ENCODE measurements at regions not wholly inside any gene's neighbourhood (a gene's known extent, or its start where the extent isn't known, plus 50 kb on each side); places are given as distances from the start of the nearest gene placed in this dataset.
A peak's percentile ranks its signal among the peaks of the same experiment; 100 is the strongest.

DNA sequence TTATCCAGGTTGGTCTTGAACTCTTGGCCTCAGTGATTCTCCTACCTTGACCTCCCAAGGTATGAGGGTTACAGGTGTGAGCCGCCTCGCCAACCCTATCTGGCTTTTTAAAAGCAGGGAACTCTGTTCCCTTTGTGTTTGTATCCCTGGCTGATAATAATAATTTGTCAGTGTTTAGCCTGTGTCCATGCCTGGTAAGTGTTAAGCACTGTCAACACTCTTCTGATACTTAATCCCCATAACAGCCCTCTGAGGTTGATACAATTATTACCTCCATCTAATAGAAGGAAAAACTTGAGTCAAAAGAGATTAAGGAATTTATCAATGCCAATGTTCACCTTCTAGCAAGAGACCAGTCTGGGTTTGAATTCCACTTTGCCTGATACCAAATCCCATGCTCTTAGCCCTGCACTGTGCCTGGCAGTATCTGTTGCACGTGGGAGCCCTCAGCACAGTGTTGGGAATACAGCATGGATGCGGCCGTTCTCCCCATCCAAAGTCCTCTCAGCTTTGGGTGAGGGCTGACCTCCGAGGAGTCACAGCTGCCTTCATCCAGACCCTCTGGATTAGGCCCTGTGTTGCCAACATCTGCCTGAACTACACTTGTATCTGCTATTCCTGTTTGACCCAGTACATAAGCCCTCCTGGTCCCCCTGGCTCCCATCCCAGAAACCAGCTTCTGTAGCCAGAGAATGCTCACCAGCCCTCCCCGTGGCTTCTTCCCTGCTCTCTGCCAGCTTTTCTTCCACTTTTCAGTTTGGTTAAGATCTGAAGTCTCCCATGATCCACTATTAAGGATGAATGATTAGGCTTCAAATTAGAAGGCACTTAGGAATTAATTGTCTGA is 335.6 kb upstream of the ASIC2 start:
- no peak for DNase-seq (ENCODE audit: low read depth in 4 of 4, low spot score in 3 of 4)

GRCh38 chr17:33633446-33633845 is 340.4 kb upstream of the ASIC2 start:
- DNase-seq (ENCODE audit: low read depth in 4 of 4, low spot score in 3 of 4) = no peak

DNA sequence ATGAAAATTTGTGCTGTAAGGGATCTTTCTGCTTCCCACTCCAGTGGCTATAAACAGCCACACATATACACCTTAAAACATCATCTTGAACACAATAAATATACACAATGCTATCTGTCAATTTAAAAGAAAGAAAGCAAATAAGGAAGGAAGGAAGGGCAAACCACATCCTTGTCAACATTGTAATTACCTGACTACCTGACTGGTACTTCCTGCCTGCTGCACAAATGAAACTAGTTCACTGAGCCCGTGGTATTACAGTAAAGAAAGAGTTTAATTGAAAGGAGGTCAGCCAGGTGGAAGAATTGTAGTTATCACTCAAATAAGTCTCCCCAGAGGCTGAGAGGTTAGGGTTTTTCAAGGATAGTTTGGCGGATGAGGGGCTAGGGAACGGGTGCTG is 344.4 kb upstream of the ASIC2 start:
- no peak for DNase-seq (ENCODE audit: low read depth in 4 of 4, low spot score in 3 of 4)

GRCh38 chr17:33639103-33639880 is 346.2 kb upstream of the ASIC2 start:
- no peak for DNase-seq (ENCODE audit: low read depth in 4 of 4, low spot score in 3 of 4)

GRCh38 chr17:33640629-33641028 is 347.5 kb upstream of the ASIC2 start:
- no peak for DNase-seq (ENCODE audit: low read depth in 4 of 4, low spot score in 3 of 4)

DNA sequence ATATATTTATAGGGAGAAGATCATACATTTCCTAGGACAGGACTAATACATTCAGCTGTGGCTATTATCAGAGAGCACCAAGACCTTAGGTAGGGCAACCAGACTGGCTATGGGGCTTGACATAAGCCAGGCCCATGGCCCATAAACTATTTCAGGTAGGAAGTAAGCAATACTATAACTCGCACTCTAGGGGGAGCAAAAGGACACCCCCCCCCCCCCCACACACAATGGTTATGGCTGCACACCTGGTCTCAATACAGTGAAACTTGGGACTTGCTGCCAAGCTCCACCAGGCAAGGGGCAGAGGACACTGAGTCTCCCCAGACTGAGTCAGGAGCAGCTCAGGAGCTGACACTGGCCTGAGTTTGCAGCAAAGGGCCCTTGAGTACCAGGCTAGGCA is 348.9 kb upstream of the ASIC2 start:
- no peak for DNase-seq (ENCODE audit: low read depth in 4 of 4, low spot score in 3 of 4)

- peak in 3 of 4 donors; percentile 5 to 16 (median 16) for DNase-seq (ENCODE audit: low read depth in 4 of 4, low spot score in 3 of 4)
Measured at GRCh38 chr17:33647956-33648355, 354.9 kb upstream of the ASIC2 start.

DNA sequence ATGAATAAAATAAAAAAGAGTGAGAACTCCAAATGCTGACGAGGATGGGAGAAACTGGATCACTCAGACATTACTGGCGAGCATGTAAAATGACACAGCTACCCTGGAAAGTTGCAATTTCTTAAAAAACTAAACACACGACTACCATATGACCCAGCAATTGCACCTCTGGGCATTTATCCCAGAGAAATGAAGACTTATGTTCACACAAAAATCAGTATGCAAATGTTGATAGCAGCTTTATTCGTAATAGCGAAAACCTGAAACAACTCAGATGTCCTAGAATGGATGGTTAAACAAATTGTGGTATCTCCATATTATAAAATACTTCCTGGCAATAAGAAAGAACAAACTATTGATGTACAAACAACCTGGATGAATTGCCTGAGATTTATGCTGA is 357.2 kb upstream of the ASIC2 start:
- DNase-seq (ENCODE audit: low read depth in 4 of 4, low spot score in 3 of 4) = no peak

GRCh38 chr17:33651686-33652085 is 358.6 kb upstream of the ASIC2 start:
- no peak for DNase-seq (ENCODE audit: low read depth in 4 of 4, low spot score in 3 of 4)

DNA sequence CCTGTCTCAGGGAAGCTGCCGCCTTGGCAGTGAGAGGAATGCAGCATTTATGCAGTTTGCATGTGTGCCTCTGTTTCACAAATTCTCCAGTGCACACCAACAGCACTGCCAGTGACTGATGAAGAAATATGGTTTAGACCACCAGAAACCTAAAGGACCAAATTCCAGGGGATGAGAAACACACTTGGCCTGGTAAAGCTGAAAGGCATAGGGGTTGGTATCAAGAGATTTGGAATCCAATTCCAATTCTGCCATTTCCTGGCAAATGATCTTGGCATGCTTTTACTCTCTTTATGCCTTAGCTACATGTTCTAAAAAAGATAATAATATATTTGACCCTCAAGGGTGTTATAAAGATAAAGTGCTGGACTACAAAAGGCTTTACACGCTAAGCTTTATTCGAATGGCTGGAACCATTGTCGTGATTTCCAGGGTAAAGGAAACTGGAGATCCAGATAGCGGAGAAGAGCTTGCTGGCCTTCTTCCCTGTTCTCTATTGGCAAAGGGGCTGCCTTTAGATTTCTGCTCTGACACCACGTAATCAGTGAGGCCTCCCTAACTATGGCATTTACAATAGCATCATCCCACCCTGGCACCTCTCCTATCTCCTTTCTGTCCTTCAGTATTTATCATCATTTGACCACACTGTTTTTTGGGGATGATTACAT is 359.8 kb upstream of the ASIC2 start:
- DNase-seq (ENCODE audit: low read depth in 4 of 4, low spot score in 3 of 4) = no peak

- DNase-seq (ENCODE audit: low read depth in 4 of 4, low spot score in 3 of 4) = no peak
Measured at GRCh38 chr17:33653399-33653788, 360.3 kb upstream of the ASIC2 start.

DNA sequence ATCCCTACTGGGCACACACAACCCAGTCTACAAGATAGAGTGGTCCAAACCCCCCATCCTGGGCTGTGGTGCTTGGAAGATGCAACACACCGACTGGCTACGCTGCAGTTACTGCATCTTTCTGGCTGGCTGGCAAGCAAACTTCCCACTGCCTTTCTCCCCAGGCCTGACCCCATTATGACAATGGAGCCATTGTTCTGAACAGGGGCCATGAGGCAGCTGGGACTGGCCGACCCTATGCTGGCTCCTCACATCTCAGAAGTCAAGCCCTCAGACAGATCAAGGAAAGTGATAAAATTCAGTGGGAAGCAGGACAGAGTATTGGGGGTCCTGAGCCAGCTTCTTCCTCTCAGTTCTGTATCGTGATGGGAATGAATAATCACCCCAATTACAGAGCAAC is 364.1 kb upstream of the ASIC2 start:
- DNase-seq (ENCODE audit: low read depth in 4 of 4, low spot score in 3 of 4) = no peak

DNA sequence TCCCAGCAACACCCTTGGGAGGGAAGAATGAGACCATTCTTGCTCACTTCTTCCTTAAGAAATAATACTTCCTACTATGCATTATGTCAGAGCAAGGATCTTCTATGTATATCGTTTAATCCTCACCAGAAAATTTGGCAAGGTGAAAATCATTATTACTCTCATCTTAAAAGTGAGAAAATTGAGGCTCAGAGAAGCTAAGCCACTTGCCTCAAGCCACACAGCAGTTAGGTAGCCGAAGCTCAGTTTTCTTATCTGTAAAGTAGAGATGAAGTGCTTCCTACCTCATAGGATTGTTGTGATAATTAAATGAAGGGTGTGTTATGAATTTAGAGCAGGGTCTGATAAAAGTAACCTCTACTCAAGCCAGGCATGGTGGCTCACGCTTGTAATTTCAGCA is 368.9 kb upstream of the ASIC2 start:
- DNase-seq (ENCODE audit: low read depth in 4 of 4, low spot score in 3 of 4) = no peak

- DNase-seq (ENCODE audit: low read depth in 4 of 4, low spot score in 3 of 4) = no peak
Measured at GRCh38 chr17:33664116-33664840, 371.2 kb upstream of the ASIC2 start.

- DNase-seq (ENCODE audit: low read depth in 4 of 4, low spot score in 3 of 4) = no peak
Measured at GRCh38 chr17:33667052-33667509, 374.0 kb upstream of the ASIC2 start.

- no peak for DNase-seq (ENCODE audit: low read depth in 4 of 4, low spot score in 3 of 4)
Measured at GRCh38 chr17:33667671-33668070, 374.6 kb upstream of the ASIC2 start.

- no peak for DNase-seq (ENCODE audit: low read depth in 4 of 4, low spot score in 3 of 4)
Measured at GRCh38 chr17:33668516-33668915, 375.4 kb upstream of the ASIC2 start.

DNA sequence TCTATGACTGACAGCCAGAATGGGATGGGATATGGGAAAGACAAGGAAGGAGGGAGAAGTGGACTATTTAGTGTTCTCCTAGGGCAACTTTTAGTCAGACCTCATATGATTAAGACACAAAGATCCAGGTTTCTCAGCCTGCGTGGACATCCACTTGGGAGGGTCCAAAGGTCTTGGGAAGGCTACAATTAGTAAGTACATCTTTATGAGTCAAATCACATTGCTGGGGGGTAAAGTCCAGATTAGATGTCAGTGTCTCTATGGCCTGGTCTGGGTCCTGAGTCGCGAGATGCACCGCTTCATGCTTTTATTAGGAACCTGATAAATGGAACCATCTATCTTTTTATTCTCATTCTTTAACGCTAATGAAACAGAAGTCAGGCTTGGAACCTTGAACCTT is 378.4 kb upstream of the ASIC2 start:
- no peak for DNase-seq (ENCODE audit: low read depth in 4 of 4, low spot score in 3 of 4)

GRCh38 chr17:33674685-33675084 is 381.6 kb upstream of the ASIC2 start:
- DNase-seq (ENCODE audit: low read depth in 4 of 4, low spot score in 3 of 4) = peak; percentile 12 to 53 (median 37)

DNA sequence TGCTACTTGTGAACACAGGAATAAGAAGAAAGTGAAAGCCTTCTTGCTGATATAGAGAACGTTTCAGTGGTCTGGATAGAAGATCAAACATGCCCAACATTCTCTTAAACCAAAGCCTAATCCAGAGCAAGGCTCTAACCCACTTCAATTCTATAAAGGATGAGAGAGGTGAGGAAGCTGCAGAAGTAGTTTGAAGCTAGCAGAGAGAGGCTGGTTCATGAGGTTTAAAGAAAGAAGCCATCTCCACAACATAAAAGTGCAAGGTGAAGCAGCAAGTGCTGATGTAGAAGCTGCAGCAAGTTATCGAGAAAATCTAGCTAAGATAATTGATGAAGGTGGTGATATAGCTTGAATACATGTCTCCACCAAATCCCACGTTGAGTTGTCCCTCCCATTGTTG is 383.3 kb upstream of the ASIC2 start:
- no peak for DNase-seq (ENCODE audit: low read depth in 4 of 4, low spot score in 3 of 4)

DNA sequence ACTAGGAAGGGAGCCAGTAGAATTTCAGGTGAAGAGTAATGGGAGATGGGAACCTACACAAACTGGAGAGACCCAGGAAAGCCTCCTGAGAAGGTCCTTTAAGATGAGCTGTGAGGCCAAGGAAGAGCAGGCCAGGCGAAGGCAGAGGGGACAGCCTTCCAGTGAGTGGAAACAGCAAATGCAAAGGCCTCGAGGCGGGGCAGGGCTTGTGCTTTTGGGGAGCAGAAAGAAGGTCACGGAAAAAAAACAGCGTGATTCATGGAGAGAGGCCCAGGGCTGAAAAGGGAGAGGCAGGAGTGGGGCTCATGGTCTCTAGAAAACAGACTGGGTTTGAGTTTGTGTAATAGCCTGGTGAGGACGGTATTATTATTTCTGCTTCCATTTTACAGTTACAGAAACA is 386.5 kb upstream of the ASIC2 start:
- no peak for DNase-seq (ENCODE audit: low read depth in 4 of 4, low spot score in 3 of 4)
